SK-N-SH (cell line): ENCODE measurements at regions not wholly inside any gene's neighbourhood (a gene's known extent, or its start where the extent isn't known, plus 50 kb on each side); places are given as distances from the start of the nearest gene placed in this dataset.

Experiments used
- EP300 ChIP-seq, 2 experiments: IDR thresholded peaks; 2 replicates each; pipeline versions ENCODE4 v1.4.0 to v1.6.1; 2012; ENCODE audit warnings: borderline replicate concordance in 1 of 2, low read depth in 1 of 2, low read length in 1 of 2
- EZH2phosphoT487 ChIP-seq: fragments of 200-600 bp; sonication (generic); IDR thresholded peaks from 2 replicates; pipeline ENCODE4 v1.6.1; 2017; ENCODE audit warnings: low read depth, mixed run types, mild to moderate bottlenecking, antibody characterized with exemption, moderate library complexity, borderline replicate concordance
- GATA2 ChIP-seq: sonication (generic); formaldehyde crosslinking; IDR thresholded peaks from 2 replicates; pipeline ENCODE4 v1.5.0; 2020; ENCODE audit warnings: mild to moderate bottlenecking, missing genetic modification reagents
- POLR2AphosphoS5 ChIP-seq: IDR thresholded peaks from 2 replicates; pipeline ENCODE4 v1.6.1; 2012; ENCODE audit warnings: low read depth, low read length
- RAD21 ChIP-seq: IDR thresholded peaks from 2 replicates; pipeline ENCODE4 v1.6.1; 2012; ENCODE audit warnings: mild to moderate bottlenecking, low read length
- RFX5 ChIP-seq: IDR thresholded peaks from 2 replicates; pipeline ENCODE4 v1.6.1; 2012; ENCODE audit warnings: mild to moderate bottlenecking, improper control_type of control experiment, low read length
- SIN3A ChIP-seq: IDR thresholded peaks from 2 replicates; pipeline ENCODE4 v1.6.1; 2012; ENCODE audit warnings: low read depth, mild to moderate bottlenecking, low read length, moderate library complexity, borderline replicate concordance
- TAF1 ChIP-seq: IDR thresholded peaks from 2 replicates; pipeline ENCODE4 v1.6.1; 2012; ENCODE audit warnings: low read depth, mild to moderate bottlenecking, low read length, moderate library complexity, borderline replicate concordance
- YY1 ChIP-seq: IDR thresholded peaks from 2 replicates; pipeline ENCODE4 v1.4.0; 2012; ENCODE audit warnings: low read depth, mild to moderate bottlenecking
- TF ChIP-seq, protein P1 (sequence below): fragments of 200-600 bp; sonication (generic); IDR thresholded peaks from 2 replicates; pipeline ENCODE4 v1.6.1; 2017; ENCODE audit warnings: antibody characterized with exemption, mild to moderate bottlenecking, moderate library complexity
- TF ChIP-seq, protein P2 (sequence below): IDR thresholded peaks from 2 replicates; pipeline ENCODE4 v1.4.0; 2012; ENCODE audit warnings: low read depth, borderline replicate concordance
- TF ChIP-seq, protein P3 (sequence below): fragments of 150-350 bp; IDR thresholded peaks from 2 replicates; pipeline ENCODE4 v1.6.1; 2016; ENCODE audit warnings: mild to moderate bottlenecking, low read depth, low read length
- TF ChIP-seq, protein P4 (sequence below): fragments of 150-350 bp; IDR thresholded peaks from 2 replicates; pipeline ENCODE4 v1.6.1; 2017; ENCODE audit warnings: antibody characterized with exemption, low read length, low read depth, borderline replicate concordance

GRCh38 chr11:71084306-71085012 lies 167.9 kb downstream of the SHANK2 start:
- no peak for TF ChIP-seq EP300 (IDR thresholded peaks at IDR 0.05; ENCODE audit: borderline replicate concordance in 1 of 2, low read depth in 1 of 2, low read length in 1 of 2)
- TF ChIP-seq YY1, result no peak
- TF ChIP-seq POLR2AphosphoS5, result no peak
- TF ChIP-seq GATA2 (CRISPR knock-in tag), result no peak
- TF ChIP-seq, protein P1, sequence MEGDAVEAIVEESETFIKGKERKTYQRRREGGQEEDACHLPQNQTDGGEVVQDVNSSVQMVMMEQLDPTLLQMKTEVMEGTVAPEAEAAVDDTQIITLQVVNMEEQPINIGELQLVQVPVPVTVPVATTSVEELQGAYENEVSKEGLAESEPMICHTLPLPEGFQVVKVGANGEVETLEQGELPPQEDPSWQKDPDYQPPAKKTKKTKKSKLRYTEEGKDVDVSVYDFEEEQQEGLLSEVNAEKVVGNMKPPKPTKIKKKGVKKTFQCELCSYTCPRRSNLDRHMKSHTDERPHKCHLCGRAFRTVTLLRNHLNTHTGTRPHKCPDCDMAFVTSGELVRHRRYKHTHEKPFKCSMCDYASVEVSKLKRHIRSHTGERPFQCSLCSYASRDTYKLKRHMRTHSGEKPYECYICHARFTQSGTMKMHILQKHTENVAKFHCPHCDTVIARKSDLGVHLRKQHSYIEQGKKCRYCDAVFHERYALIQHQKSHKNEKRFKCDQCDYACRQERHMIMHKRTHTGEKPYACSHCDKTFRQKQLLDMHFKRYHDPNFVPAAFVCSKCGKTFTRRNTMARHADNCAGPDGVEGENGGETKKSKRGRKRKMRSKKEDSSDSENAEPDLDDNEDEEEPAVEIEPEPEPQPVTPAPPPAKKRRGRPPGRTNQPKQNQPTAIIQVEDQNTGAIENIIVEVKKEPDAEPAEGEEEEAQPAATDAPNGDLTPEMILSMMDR, result no peak
- no peak for TF ChIP-seq TAF1
- TF ChIP-seq, protein P2, sequence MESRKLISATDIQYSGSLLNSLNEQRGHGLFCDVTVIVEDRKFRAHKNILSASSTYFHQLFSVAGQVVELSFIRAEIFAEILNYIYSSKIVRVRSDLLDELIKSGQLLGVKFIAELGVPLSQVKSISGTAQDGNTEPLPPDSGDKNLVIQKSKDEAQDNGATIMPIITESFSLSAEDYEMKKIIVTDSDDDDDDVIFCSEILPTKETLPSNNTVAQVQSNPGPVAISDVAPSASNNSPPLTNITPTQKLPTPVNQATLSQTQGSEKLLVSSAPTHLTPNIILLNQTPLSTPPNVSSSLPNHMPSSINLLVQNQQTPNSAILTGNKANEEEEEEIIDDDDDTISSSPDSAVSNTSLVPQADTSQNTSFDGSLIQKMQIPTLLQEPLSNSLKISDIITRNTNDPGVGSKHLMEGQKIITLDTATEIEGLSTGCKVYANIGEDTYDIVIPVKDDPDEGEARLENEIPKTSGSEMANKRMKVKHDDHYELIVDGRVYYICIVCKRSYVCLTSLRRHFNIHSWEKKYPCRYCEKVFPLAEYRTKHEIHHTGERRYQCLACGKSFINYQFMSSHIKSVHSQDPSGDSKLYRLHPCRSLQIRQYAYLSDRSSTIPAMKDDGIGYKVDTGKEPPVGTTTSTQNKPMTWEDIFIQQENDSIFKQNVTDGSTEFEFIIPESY, result no peak
- TF ChIP-seq, protein P3, sequence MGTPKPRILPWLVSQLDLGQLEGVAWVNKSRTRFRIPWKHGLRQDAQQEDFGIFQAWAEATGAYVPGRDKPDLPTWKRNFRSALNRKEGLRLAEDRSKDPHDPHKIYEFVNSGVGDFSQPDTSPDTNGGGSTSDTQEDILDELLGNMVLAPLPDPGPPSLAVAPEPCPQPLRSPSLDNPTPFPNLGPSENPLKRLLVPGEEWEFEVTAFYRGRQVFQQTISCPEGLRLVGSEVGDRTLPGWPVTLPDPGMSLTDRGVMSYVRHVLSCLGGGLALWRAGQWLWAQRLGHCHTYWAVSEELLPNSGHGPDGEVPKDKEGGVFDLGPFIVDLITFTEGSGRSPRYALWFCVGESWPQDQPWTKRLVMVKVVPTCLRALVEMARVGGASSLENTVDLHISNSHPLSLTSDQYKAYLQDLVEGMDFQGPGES, result no peak
- TF ChIP-seq RFX5, result no peak
- TF ChIP-seq RAD21, result no peak
- TF ChIP-seq SIN3A, result no peak
- TF ChIP-seq EZH2phosphoT487, result no peak
- TF ChIP-seq, protein P4, sequence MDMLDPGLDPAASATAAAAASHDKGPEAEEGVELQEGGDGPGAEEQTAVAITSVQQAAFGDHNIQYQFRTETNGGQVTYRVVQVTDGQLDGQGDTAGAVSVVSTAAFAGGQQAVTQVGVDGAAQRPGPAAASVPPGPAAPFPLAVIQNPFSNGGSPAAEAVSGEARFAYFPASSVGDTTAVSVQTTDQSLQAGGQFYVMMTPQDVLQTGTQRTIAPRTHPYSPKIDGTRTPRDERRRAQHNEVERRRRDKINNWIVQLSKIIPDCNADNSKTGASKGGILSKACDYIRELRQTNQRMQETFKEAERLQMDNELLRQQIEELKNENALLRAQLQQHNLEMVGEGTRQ, result no peak
